HCT116 (cell line): ENCODE measurements at regions not wholly inside any gene's neighbourhood (a gene's known extent, or its start where the extent isn't known, plus 50 kb on each side); places are given as distances from the start of the nearest gene placed in this dataset.

Experiments used
- ATAC-seq: fragments of 200-7000 bp; cut with Tn5 transposase; 2 replicates; pipeline ENCODE4 v1.9.1; 2020; ENCODE audit warnings: mild to moderate bottlenecking, moderate library complexity
- BruUV-seq: library from RNA; stranded (reverse); fragments of 400-500 nt; replicated peaks from 2 replicates; lab custom pipeline; 2021; lab: Mats Ljungman, UMichigan
- CTCF ChIA-PET: fragments of 300-600 bp; sonication (Branson Sonifier 250); formaldehyde crosslinking; loops from one replicate; lab custom pipeline; 2021; ENCODE audit warnings: antibody characterized with exemption; lab: Charles Lee
- POLR2A ChIA-PET: fragments of 300-600, 350-600 bp; sonication (Branson Sonifier 250); formaldehyde crosslinking; loops from one replicate; lab custom pipeline; 2021; ENCODE audit warnings: antibody characterized with exemption; lab: Charles Lee
- RAD21 ChIA-PET, 2 experiments: fragments of 300-600 bp; sonication (Branson Sonifier 250); formaldehyde crosslinking; loops; one replicate each; lab custom pipeline; 2023; ENCODE audit warnings: low total read pairs in 2 of 2; ENCODE audit not compliant: uncharacterized antibody in 2 of 2, unreplicated experiment in 2 of 2, low non-redundant PET in 1 of 2; lab: Charles Lee
- DNase-seq: peaks from one replicate; pipeline ENCODE4 v3.0.0-alpha.2; 2010; ENCODE audit warnings: low read depth, low spot score
- H2AFZ ChIP-seq: fragments of 200-600 bp; shearing (Covaris generic), sonication (generic); 2 replicates; pipeline ENCODE4 v1.6.1; 2017; ENCODE audit warnings: low read depth, mixed run types, mixed read lengths, antibody characterized with exemption, low read length; ENCODE audit not compliant: poor library complexity, severe bottlenecking
- H3K27ac ChIP-seq: 2 replicates; pipeline ENCODE4 v1.5.1; 2012; ENCODE audit warnings: low read depth, low read length
- H3K27me3 ChIP-seq: fragments of 200-600 bp; sonication (generic); 2 replicates; pipeline ENCODE4 v1.6.1; 2016; ENCODE audit warnings: mixed run types, low read length, mixed read lengths; ENCODE audit not compliant: insufficient read depth
- H3K36me3 ChIP-seq, 2 experiments: fragments of 200-500 bp in 1 of 2; fragments of 200-600 bp in 1 of 2; sonication (Bioruptor generic) in 1 of 2; sonication (generic) in 1 of 2; 2 replicates each; pipeline versions ENCODE4 v1.5.1 to v1.6.1; 2014 to 2016; ENCODE audit warnings: low read length in 2 of 2, inconsistent platforms in 1 of 2, mixed read lengths in 1 of 2, mixed run types in 1 of 2; ENCODE audit not compliant: insufficient read depth in 2 of 2, control insufficient read depth in 1 of 2
- H3K4me1 ChIP-seq, 2 experiments: fragments of 200-600 bp in 1 of 2; sonication (generic) in 1 of 2; 2 replicates each; pipeline versions ENCODE4 v1.5.1 to v1.6.1; 2012 to 2017; ENCODE audit warnings: low read length in 2 of 2, inconsistent platforms in 1 of 2, mild to moderate bottlenecking in 1 of 2, mixed read lengths in 1 of 2, mixed run types in 1 of 2, moderate library complexity in 1 of 2; ENCODE audit not compliant: insufficient read depth in 2 of 2, control insufficient read depth in 1 of 2
- H3K4me2 ChIP-seq: fragments of 200-600 bp; sonication (generic); 2 replicates; pipeline ENCODE4 v1.6.1; 2017; ENCODE audit warnings: mixed run types, low read length, mixed read lengths
- H3K4me3 ChIP-seq, 2 experiments: fragments of 200-600 bp in 1 of 2; sonication (generic) in 1 of 2; replicated peaks in 1 of 2; 2 replicates each; pipeline ENCODE4 v1.5.1; 2011 to 2016; ENCODE audit warnings: low read length in 2 of 2, control low read depth in 1 of 2, low read depth in 1 of 2, mild to moderate bottlenecking in 1 of 2, mixed read lengths in 1 of 2, mixed run types in 1 of 2
- H3K79me2 ChIP-seq: fragments of 200-600 bp; sonication (generic); 2 replicates; pipeline ENCODE4 v1.6.1; 2017; ENCODE audit warnings: mild to moderate bottlenecking, mixed run types, low read length, moderate library complexity, mixed read lengths; ENCODE audit not compliant: insufficient read depth
- H3K9ac ChIP-seq: fragments of 200-600 bp; sonication (generic); 2 replicates; pipeline ENCODE4 v1.6.1; 2016; ENCODE audit warnings: low read length, mixed read lengths
- H3K9me2 ChIP-seq: fragments of 200-600 bp; sonication (generic), shearing (Covaris generic); 2 replicates; pipeline ENCODE4 v1.6.1; 2017; ENCODE audit warnings: mixed run types, mild to moderate bottlenecking, moderate library complexity; ENCODE audit not compliant: insufficient read depth
- H3K9me3 ChIP-seq, 2 experiments: fragments of 200-500 bp in 1 of 2; fragments of 200-600 bp in 1 of 2; sonication (Bioruptor generic) in 1 of 2; sonication (generic) in 1 of 2; 2 replicates each; pipeline ENCODE4 v1.6.1; 2014 to 2017; ENCODE audit warnings: low read length in 2 of 2, mixed read lengths in 2 of 2, inconsistent platforms in 1 of 2, low read depth in 1 of 2, mild to moderate bottlenecking in 1 of 2, mixed run types in 1 of 2, moderate library complexity in 1 of 2; ENCODE audit not compliant: control insufficient read depth in 1 of 2, insufficient read depth in 1 of 2
- H4K20me1 ChIP-seq: fragments of 200-600 bp; sonication (generic), shearing (Covaris generic); 2 replicates; pipeline ENCODE4 v1.6.1; 2017; ENCODE audit warnings: mixed run types, mild to moderate bottlenecking, moderate library complexity; ENCODE audit not compliant: insufficient read depth
- CBX3 ChIP-seq: IDR thresholded peaks from 2 replicates; pipeline ENCODE4 v1.6.1; 2012; ENCODE audit warnings: low read depth
- CEBPB ChIP-seq: IDR thresholded peaks from 2 replicates; pipeline ENCODE4 v1.6.1; 2012; ENCODE audit warnings: low read depth
- ELF1 ChIP-seq: IDR thresholded peaks from 2 replicates; pipeline ENCODE4 v1.6.1; 2012; ENCODE audit warnings: low read depth, borderline replicate concordance
- EZH2 ChIP-seq: fragments of 200-600 bp; sonication (generic); IDR thresholded peaks from 2 replicates; pipeline ENCODE4 v1.6.1; 2017; ENCODE audit warnings: antibody characterized with exemption, mixed run types
- EZH2phosphoT487 ChIP-seq: fragments of 200-600 bp; IDR thresholded peaks from 2 replicates; pipeline ENCODE4 v1.6.1; 2018; ENCODE audit warnings: antibody characterized with exemption, borderline replicate concordance
- FOSL1 ChIP-seq: IDR thresholded peaks from 2 replicates; pipeline ENCODE4 v1.6.1; 2012; ENCODE audit warnings: low read depth
- JUND ChIP-seq: IDR thresholded peaks from 2 replicates; pipeline ENCODE4 v1.6.1; 2012
- POLR2AphosphoS5 ChIP-seq: IDR thresholded peaks from 2 replicates; pipeline ENCODE4 v1.6.1; 2011; ENCODE audit warnings: mild to moderate bottlenecking, low read depth, low read length, moderate library complexity
- RAD21 ChIP-seq: IDR thresholded peaks from 2 replicates; pipeline ENCODE4 v1.6.1; 2012; ENCODE audit warnings: low read depth, mild to moderate bottlenecking
- SRF ChIP-seq: IDR thresholded peaks from 2 replicates; pipeline ENCODE4 v1.6.1; 2012; ENCODE audit warnings: low read depth
- TCF7L2 ChIP-seq: IDR thresholded peaks from 2 replicates; pipeline ENCODE4 v1.7.0; 2011; ENCODE audit warnings: borderline replicate concordance, inconsistent platforms; ENCODE audit not compliant: insufficient read depth, insufficient read length; ENCODE audit errors: extremely low read depth
- YY1 ChIP-seq: IDR thresholded peaks from 2 replicates; pipeline ENCODE4 v1.6.1; 2011; ENCODE audit warnings: low read length, low read depth, moderate library complexity, mild to moderate bottlenecking; ENCODE audit not compliant: insufficient replicate concordance; ENCODE audit errors: extremely low read depth
- ZFX ChIP-seq: fragments of 450-650 bp; IDR thresholded peaks from 2 replicates; pipeline ENCODE4 v1.6.1; 2017
- ZNF274 ChIP-seq: fragments of 200-500 bp; sonication (Bioruptor generic); IDR thresholded peaks from 2 replicates; pipeline ENCODE4 v1.6.1; 2014; ENCODE audit warnings: mild to moderate bottlenecking, low read depth, low read length, inconsistent platforms
- intact Hi-C: fragments of 100-400 bp; cut with micrococcal nuclease; formaldehyde crosslinking; loops from 2 replicates; pipeline ENCODE4 v1.10.0; 2022
- TF ChIP-seq, protein P1 (sequence below): IDR thresholded peaks from 2 replicates; pipeline ENCODE4 v1.6.1; 2012; ENCODE audit warnings: low read depth
- TF ChIP-seq, protein P2 (sequence below): IDR thresholded peaks from 2 replicates; pipeline ENCODE4 v1.6.1; 2012
- TF ChIP-seq, protein P3 (sequence below): IDR thresholded peaks from 2 replicates; pipeline ENCODE4 v1.6.1; 2012
- TF ChIP-seq, protein P4 (sequence below), 3 experiments: fragments of 200-600 bp in 1 of 3; sonication (generic) in 1 of 3; IDR thresholded peaks in 2 of 3; conservative IDR thresholded peaks in 1 of 3; 2 replicates each; pipeline ENCODE4 v1.5.1; 2012 to 2017; ENCODE audit warnings: low read depth in 2 of 3, low read length in 2 of 3, antibody characterized with exemption in 1 of 3, borderline replicate concordance in 1 of 3, control low read depth in 1 of 3, mild to moderate bottlenecking in 1 of 3, mixed read lengths in 1 of 3, mixed run types in 1 of 3, moderate library complexity in 1 of 3; ENCODE audit not compliant: insufficient read depth in 1 of 3
- TF ChIP-seq, protein P5 (sequence below): IDR thresholded peaks from 2 replicates; pipeline ENCODE4 v1.6.1; 2011; ENCODE audit warnings: mild to moderate bottlenecking, low read length, moderate library complexity; ENCODE audit not compliant: insufficient replicate concordance; ENCODE audit errors: extremely low read depth

DNA sequence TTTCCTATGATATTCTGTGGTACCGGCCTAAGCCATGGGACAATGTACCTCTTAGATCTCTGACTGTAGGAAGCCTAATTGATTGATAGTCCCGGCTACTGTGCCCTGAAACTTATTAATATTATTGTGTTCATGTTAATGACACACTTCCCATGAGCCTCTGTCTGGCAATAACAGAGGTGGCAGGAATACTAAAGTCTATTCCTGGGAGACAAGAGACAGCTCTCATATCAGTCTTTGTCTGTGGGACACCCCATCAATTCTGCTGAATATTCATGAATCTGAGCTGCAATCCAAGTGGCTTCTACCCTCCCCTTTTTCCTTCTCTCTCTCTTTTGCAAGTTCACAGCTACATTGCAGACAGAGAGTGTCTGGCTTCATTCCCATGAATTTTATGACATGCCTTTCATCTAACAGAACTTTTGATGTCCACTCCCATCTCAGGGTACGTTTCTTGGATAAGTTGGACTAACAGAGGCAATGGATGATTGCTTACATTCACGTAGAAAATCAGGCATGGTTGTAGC, 907.5 kb downstream of the ZPLD1 start:
- Histone ChIP-seq H3K36me3 (no peaks in the 10 kb centered on the region), H3K27ac (no peak overlapping the region), H3K9me3 (no peaks in the 10 kb centered on the region), H3K9ac (no peak overlapping the region), H3K79me2 (no peaks in the 10 kb centered on the region), H3K4me1 (no peaks in the 10 kb centered on the region), H3K27me3 (no peaks in the 10 kb centered on the region), H3K4me3 (no peak overlapping the region), H3K9me2 (no peaks in the 10 kb centered on the region), H4K20me1 (no peaks in the 10 kb centered on the region), H2AFZ (no peak overlapping the region), H3K4me2 (no peak overlapping the region)
- ChIA-PET CTCF (no interaction called here), POLR2A (no interaction called here), RAD21 (no interaction called here)
- no peak for ATAC-seq
- no TSS peak for BruUV-seq
- DNase-seq: no peak
- TF ChIP-seq ELF1: no peak
- TF ChIP-seq CEBPB: no peak
- TF ChIP-seq, protein P1, sequence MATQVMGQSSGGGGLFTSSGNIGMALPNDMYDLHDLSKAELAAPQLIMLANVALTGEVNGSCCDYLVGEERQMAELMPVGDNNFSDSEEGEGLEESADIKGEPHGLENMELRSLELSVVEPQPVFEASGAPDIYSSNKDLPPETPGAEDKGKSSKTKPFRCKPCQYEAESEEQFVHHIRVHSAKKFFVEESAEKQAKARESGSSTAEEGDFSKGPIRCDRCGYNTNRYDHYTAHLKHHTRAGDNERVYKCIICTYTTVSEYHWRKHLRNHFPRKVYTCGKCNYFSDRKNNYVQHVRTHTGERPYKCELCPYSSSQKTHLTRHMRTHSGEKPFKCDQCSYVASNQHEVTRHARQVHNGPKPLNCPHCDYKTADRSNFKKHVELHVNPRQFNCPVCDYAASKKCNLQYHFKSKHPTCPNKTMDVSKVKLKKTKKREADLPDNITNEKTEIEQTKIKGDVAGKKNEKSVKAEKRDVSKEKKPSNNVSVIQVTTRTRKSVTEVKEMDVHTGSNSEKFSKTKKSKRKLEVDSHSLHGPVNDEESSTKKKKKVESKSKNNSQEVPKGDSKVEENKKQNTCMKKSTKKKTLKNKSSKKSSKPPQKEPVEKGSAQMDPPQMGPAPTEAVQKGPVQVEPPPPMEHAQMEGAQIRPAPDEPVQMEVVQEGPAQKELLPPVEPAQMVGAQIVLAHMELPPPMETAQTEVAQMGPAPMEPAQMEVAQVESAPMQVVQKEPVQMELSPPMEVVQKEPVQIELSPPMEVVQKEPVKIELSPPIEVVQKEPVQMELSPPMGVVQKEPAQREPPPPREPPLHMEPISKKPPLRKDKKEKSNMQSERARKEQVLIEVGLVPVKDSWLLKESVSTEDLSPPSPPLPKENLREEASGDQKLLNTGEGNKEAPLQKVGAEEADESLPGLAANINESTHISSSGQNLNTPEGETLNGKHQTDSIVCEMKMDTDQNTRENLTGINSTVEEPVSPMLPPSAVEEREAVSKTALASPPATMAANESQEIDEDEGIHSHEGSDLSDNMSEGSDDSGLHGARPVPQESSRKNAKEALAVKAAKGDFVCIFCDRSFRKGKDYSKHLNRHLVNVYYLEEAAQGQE: no peak
- TF ChIP-seq TCF7L2: no peak
- TF ChIP-seq, protein P2, sequence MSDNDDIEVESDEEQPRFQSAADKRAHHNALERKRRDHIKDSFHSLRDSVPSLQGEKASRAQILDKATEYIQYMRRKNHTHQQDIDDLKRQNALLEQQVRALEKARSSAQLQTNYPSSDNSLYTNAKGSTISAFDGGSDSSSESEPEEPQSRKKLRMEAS: no peak
- no peak for TF ChIP-seq ZFX
- TF ChIP-seq, protein P3, sequence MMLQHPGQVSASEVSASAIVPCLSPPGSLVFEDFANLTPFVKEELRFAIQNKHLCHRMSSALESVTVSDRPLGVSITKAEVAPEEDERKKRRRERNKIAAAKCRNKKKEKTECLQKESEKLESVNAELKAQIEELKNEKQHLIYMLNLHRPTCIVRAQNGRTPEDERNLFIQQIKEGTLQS: no peak
- TF ChIP-seq EZH2: no peak
- TF ChIP-seq, protein P4, sequence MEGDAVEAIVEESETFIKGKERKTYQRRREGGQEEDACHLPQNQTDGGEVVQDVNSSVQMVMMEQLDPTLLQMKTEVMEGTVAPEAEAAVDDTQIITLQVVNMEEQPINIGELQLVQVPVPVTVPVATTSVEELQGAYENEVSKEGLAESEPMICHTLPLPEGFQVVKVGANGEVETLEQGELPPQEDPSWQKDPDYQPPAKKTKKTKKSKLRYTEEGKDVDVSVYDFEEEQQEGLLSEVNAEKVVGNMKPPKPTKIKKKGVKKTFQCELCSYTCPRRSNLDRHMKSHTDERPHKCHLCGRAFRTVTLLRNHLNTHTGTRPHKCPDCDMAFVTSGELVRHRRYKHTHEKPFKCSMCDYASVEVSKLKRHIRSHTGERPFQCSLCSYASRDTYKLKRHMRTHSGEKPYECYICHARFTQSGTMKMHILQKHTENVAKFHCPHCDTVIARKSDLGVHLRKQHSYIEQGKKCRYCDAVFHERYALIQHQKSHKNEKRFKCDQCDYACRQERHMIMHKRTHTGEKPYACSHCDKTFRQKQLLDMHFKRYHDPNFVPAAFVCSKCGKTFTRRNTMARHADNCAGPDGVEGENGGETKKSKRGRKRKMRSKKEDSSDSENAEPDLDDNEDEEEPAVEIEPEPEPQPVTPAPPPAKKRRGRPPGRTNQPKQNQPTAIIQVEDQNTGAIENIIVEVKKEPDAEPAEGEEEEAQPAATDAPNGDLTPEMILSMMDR (IDR thresholded peaks at IDR 0.05 in 2 of 3, conservative IDR thresholded peaks at IDR 0.05 in 1 of 3; ENCODE audit: borderline replicate concordance in 1 of 3, insufficient read depth in 1 of 3, low read depth in 2 of 3, low read length in 2 of 3): no peak
- TF ChIP-seq EZH2phosphoT487: no peak
- no peak for TF ChIP-seq RAD21
- TF ChIP-seq CBX3: no peak
- no peak for TF ChIP-seq ZNF274
- no peak for TF ChIP-seq YY1
- TF ChIP-seq FOSL1: no peak
- TF ChIP-seq, protein P5, sequence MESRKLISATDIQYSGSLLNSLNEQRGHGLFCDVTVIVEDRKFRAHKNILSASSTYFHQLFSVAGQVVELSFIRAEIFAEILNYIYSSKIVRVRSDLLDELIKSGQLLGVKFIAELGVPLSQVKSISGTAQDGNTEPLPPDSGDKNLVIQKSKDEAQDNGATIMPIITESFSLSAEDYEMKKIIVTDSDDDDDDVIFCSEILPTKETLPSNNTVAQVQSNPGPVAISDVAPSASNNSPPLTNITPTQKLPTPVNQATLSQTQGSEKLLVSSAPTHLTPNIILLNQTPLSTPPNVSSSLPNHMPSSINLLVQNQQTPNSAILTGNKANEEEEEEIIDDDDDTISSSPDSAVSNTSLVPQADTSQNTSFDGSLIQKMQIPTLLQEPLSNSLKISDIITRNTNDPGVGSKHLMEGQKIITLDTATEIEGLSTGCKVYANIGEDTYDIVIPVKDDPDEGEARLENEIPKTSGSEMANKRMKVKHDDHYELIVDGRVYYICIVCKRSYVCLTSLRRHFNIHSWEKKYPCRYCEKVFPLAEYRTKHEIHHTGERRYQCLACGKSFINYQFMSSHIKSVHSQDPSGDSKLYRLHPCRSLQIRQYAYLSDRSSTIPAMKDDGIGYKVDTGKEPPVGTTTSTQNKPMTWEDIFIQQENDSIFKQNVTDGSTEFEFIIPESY: no peak
- no peak for TF ChIP-seq SRF
- no peak for TF ChIP-seq POLR2AphosphoS5
- TF ChIP-seq JUND: no peak
- intact Hi-C loops: no loop called here
